ENCODE measurements at regions not wholly inside any gene's neighbourhood (a gene's known extent, or its start where the extent isn't known, plus 50 kb on each side); places are given as distances from the start of the nearest gene placed in this dataset.
"Not testable (repeated sequence)": the region's sequence is repeated elsewhere in the genome, so short reads cannot be mapped to it uniquely, and the experiment has no call there.

GRCh38 chr17:20916383-20916782 lies 126.4 kb downstream of the USP22 start:
- no peak for DNase-seq

- DNase-seq: not testable (repeated sequence)
These were observed 125.1 kb downstream of the USP22 start for GRCh38 chr17:20917610-20918306.

- DNase-seq: no peak
These were observed 122.6 kb downstream of the USP22 start for GRCh38 chr17:20920095-20920814.

GRCh38 chr17:20920815-20921199 lies 122.0 kb downstream of the USP22 start:
- DNase-seq: no peak

- DNase-seq: no peak
These were observed 120.6 kb downstream of the USP22 start for GRCh38 chr17:20922128-20922670.

GRCh38 chr17:20924306-20924705 lies 118.5 kb downstream of the USP22 start:
- DNase-seq: no peak

- DNase-seq: no peak
These were observed 117.7 kb downstream of the USP22 start for GRCh38 chr17:20925091-20925490.

GRCh38 chr17:20925954-20926353 lies 116.9 kb downstream of the USP22 start:
- no peak for DNase-seq

GRCh38 chr17:20926532-20926931 lies 116.3 kb downstream of the USP22 start:
- DNase-seq: no peak

GRCh38 chr17:20927308-20927977 lies 115.4 kb downstream of the USP22 start:
- DNase-seq: no peak

- DNase-seq: no peak
These were observed 113.5 kb downstream of the USP22 start for GRCh38 chr17:20929334-20929733.

- no peak for DNase-seq
These were observed 112.6 kb downstream of the USP22 start for GRCh38 chr17:20930081-20930760.

GRCh38 chr17:20933040-20933439 lies 109.8 kb downstream of the USP22 start:
- not testable (repeated sequence) for DNase-seq

GRCh38 chr17:20934288-20934687 lies 108.5 kb downstream of the USP22 start:
- DNase-seq: no peak

GRCh38 chr17:20935740-20936139 lies 107.1 kb downstream of the USP22 start:
- no peak for DNase-seq

- DNase-seq: no peak
These were observed 104.6 kb downstream of the USP22 start for GRCh38 chr17:20938244-20938643.

- no peak for DNase-seq
These were observed 103.7 kb downstream of the USP22 start for GRCh38 chr17:20938988-20939615.

GRCh38 chr17:20941872-20942271 lies 100.9 kb downstream of the USP22 start:
- DNase-seq: no peak

- peak; percentile 16 to 22 for DNase-seq
These were observed 98.6 kb downstream of the USP22 start for GRCh38 chr17:20944014-20944865.

- not testable (repeated sequence) for DNase-seq
These were observed 95.1 kb downstream of the USP22 start for GRCh38 chr17:20947708-20948107.

- no peak for DNase-seq
These were observed 93.6 kb downstream of the USP22 start for GRCh38 chr17:20948984-20949777.
